MM.1S (cell line): ENCODE measurements at regions not wholly inside any gene's neighbourhood (a gene's known extent, or its start where the extent isn't known, plus 50 kb on each side); places are given as distances from the start of the nearest gene placed in this dataset.
"Not testable (repeated sequence)": the region's sequence is repeated elsewhere in the genome, so short reads cannot be mapped to it uniquely, and the experiment has no call there.

ENCODE experiments used
- DNase-seq: peaks from one replicate; pipeline ENCODE4 v3.0.0-alpha.2; 2015
- H2AFZ ChIP-seq: fragments of 300-600 bp; sonication (generic); 2 replicates; pipeline ENCODE4 v1.6.0; 2016; ENCODE audit warnings: antibody characterized with exemption, low read length
- H3F3A ChIP-seq: fragments of 300-600 bp; sonication (generic); 2 replicates; pipeline ENCODE4 v1.6.1; 2016; ENCODE audit warnings: mild to moderate bottlenecking, antibody characterized with exemption, low read length, moderate library complexity, mixed read lengths; ENCODE audit not compliant: insufficient read depth
- H3K27ac ChIP-seq: fragments of 300-600 bp; sonication (generic); 2 replicates; pipeline ENCODE4 v1.5.1; 2016; ENCODE audit warnings: mild to moderate bottlenecking, low read length
- H3K27me3 ChIP-seq: fragments of 300-600 bp; sonication (generic); replicated peaks from 2 replicates; pipeline ENCODE4 v1.6.0; 2016; ENCODE audit warnings: low read length; ENCODE audit not compliant: insufficient read depth
- H3K36me3 ChIP-seq: fragments of 300-600 bp; sonication (generic); replicated peaks from 2 replicates; pipeline ENCODE4 v1.6.1; 2016; ENCODE audit warnings: mild to moderate bottlenecking, low read length, mixed read lengths; ENCODE audit not compliant: insufficient read depth
- H3K4me1 ChIP-seq: fragments of 300-600 bp; sonication (generic); 2 replicates; pipeline ENCODE4 v1.6.1; 2016; ENCODE audit warnings: low read length, mixed read lengths
- H3K4me2 ChIP-seq: fragments of 300-600 bp; sonication (generic); 2 replicates; pipeline ENCODE4 v1.6.0; 2016; ENCODE audit warnings: low read depth, low read length
- H3K4me3 ChIP-seq: fragments of 300-600 bp; sonication (generic); 2 replicates; pipeline ENCODE4 v1.5.1; 2016; ENCODE audit warnings: low read length, mixed read lengths
- H3K79me2 ChIP-seq: fragments of 300-600 bp; sonication (generic); 2 replicates; pipeline ENCODE4 v1.6.1; 2016; ENCODE audit warnings: mixed run types, low read length, mixed read lengths
- H3K9ac ChIP-seq: fragments of 300-600 bp; sonication (generic); 2 replicates; pipeline ENCODE4 v1.6.1; 2016; ENCODE audit warnings: low read length, mixed read lengths
- H3K9me2 ChIP-seq: fragments of 300-600 bp; sonication (generic); replicated peaks from 2 replicates; pipeline ENCODE4 v1.6.1; 2016; ENCODE audit warnings: mild to moderate bottlenecking, low read length, mixed read lengths; ENCODE audit not compliant: insufficient read depth
- H3K9me3 ChIP-seq: fragments of 300-600 bp; sonication (generic); replicated peaks from 2 replicates; pipeline ENCODE4 v1.6.1; 2016; ENCODE audit warnings: mild to moderate bottlenecking, low read length, mixed read lengths; ENCODE audit not compliant: insufficient read depth
- H4K20me1 ChIP-seq: fragments of 300-600 bp; sonication (generic); 2 replicates; pipeline ENCODE4 v1.6.1; 2016; ENCODE audit warnings: mild to moderate bottlenecking, low read length, moderate library complexity, mixed read lengths; ENCODE audit not compliant: insufficient read depth
- CTCF ChIP-seq: fragments of 300-600 bp; sonication (generic); IDR thresholded peaks from 2 replicates; pipeline ENCODE4 v1.5.1; 2016; ENCODE audit warnings: antibody characterized with exemption, low read length, mixed read lengths
- EZH2 ChIP-seq: fragments of 300-600 bp; sonication (generic); optimal IDR thresholded peaks from 2 replicates; pipeline ENCODE3; 2017; ENCODE audit warnings: low read depth, mild to moderate bottlenecking, antibody characterized with exemption, low read length, mixed read lengths
- EZH2phosphoT487 ChIP-seq: fragments of 300-600 bp; sonication (generic); IDR thresholded peaks from 2 replicates; pipeline ENCODE4 v1.6.1; 2018; ENCODE audit warnings: antibody characterized with exemption, low read length

GRCh38 chr12:42019746-42020145 is 124.9 kb downstream of the GXYLT1 start:
- Histone ChIP-seq H3K27me3 (no peaks in the 10 kb centered on the region), H3K27ac (no peak overlapping the region), H3K4me3 (no peak overlapping the region), H3K4me1 (no peaks in the 10 kb centered on the region), H2AFZ (no peak overlapping the region), H3K9me2 (no peaks in the 10 kb centered on the region), H4K20me1 (no peaks in the 10 kb centered on the region), H3K4me2 (no peak overlapping the region), H3K79me2 (no peaks in the 10 kb centered on the region), H3K36me3 (no peaks in the 10 kb centered on the region), H3F3A (no peaks in the 10 kb centered on the region), H3K9me3 (no peaks in the 10 kb centered on the region), H3K9ac (no peak overlapping the region)
- DNase-seq, result no peak
- TF ChIP-seq EZH2 (no peak), EZH2phosphoT487 (no peak), CTCF (no peak)

- Histone ChIP-seq H3K79me2 (no peaks in the 10 kb centered on the region), H3K36me3 (no peaks in the 10 kb centered on the region), H3K9me3 (no peaks in the 10 kb centered on the region), H3K27me3 (no peaks in the 10 kb centered on the region), H4K20me1 (no peaks in the 10 kb centered on the region), H3K4me3 (no peak overlapping the region), H3K9ac (no peak overlapping the region), H3K27ac (no peak overlapping the region), H3F3A (no peaks in the 10 kb centered on the region), H3K4me1 (no peaks in the 10 kb centered on the region), H3K4me2 (no peak overlapping the region), H3K9me2 (no peaks in the 10 kb centered on the region), H2AFZ (no peak overlapping the region)
- TF ChIP-seq EZH2, result no peak
- no peak for TF ChIP-seq EZH2phosphoT487
- no peak for TF ChIP-seq CTCF
- DNase-seq, result no peak
These were observed 127.6 kb downstream of the GXYLT1 start for GRCh38 chr12:42017051-42017450.

GRCh38 chr12:42015051-42015461 is 129.6 kb downstream of the GXYLT1 start:
- H3K4me3 ChIP-seq, result no peak overlapping the region
- H3K79me2 ChIP-seq, result no peaks in the 10 kb centered on the region
- H3K9me2 ChIP-seq, result no peaks in the 10 kb centered on the region
- H4K20me1 ChIP-seq, result no peaks in the 10 kb centered on the region
- TF ChIP-seq CTCF (no peak), EZH2phosphoT487 (no peak), EZH2 (no peak)
- no peaks in the 10 kb centered on the region for H3K36me3 ChIP-seq
- DNase-seq, result no peak
- no peaks in the 10 kb centered on the region for H3K27me3 ChIP-seq
- H3K4me2 ChIP-seq, result no peak overlapping the region
- H3K4me1 ChIP-seq, result no peaks in the 10 kb centered on the region
- H3K9me3 ChIP-seq, result no peaks in the 10 kb centered on the region
- H3F3A ChIP-seq, result no peaks in the 10 kb centered on the region
- H2AFZ ChIP-seq, result no peak overlapping the region
- no peak overlapping the region for H3K27ac ChIP-seq
- no peak overlapping the region for H3K9ac ChIP-seq

GRCh38 chr12:42012501-42012900 is 132.2 kb downstream of the GXYLT1 start:
- not testable (repeated sequence) for H2AFZ ChIP-seq, H3K4me3 ChIP-seq, H3F3A ChIP-seq, H3K4me1 ChIP-seq, H3K9me3 ChIP-seq, H3K4me2 ChIP-seq, H3K79me2 ChIP-seq, H3K27me3 ChIP-seq, H4K20me1 ChIP-seq, H3K27ac ChIP-seq, H3K36me3 ChIP-seq, H3K9me2 ChIP-seq, H3K9ac ChIP-seq, DNase-seq
